ENCODE measurements at regions not wholly inside any gene's neighbourhood (a gene's known extent, or its start where the extent isn't known, plus 50 kb on each side); places are given as distances from the start of the nearest gene placed in this dataset.
"Not testable (repeated sequence)": the region's sequence is repeated elsewhere in the genome, so short reads cannot be mapped to it uniquely, and the experiment has no call there.

DNA sequence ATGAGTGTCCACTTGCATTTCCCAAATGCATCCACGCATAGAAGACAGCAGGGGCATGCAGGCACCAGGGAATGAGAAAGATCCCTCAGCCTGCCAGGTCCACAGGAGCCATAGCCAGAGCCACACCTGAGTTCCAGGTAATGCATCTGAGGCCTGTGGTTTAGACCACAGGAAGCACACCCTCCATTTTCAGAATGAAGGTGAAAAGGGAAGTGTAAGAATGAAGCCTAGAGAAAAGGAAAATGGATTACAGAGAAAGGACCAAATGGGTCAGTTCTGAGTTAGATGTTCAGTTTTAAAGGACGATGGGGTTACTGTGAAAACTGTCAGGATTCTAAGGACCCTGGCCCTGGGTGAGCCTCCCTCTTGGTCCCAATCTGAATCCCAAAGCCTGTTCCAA is 1283.2 kb downstream of the TMEM121 start:
- no peak for DNase-seq (ENCODE audit: low read depth)
- Histone ChIP-seq H3K27me3 (ENCODE audit: control insufficient read depth, insufficient read depth, low read length) (no peaks in the 10 kb centered on the region), H3K4me3 (ENCODE audit: low read depth, low read length) (no peak overlapping the region), H3K36me3 (ENCODE audit: control insufficient read depth, insufficient read depth, low read length) (no peaks in the 10 kb centered on the region)
- TF ChIP-seq, protein P1, sequence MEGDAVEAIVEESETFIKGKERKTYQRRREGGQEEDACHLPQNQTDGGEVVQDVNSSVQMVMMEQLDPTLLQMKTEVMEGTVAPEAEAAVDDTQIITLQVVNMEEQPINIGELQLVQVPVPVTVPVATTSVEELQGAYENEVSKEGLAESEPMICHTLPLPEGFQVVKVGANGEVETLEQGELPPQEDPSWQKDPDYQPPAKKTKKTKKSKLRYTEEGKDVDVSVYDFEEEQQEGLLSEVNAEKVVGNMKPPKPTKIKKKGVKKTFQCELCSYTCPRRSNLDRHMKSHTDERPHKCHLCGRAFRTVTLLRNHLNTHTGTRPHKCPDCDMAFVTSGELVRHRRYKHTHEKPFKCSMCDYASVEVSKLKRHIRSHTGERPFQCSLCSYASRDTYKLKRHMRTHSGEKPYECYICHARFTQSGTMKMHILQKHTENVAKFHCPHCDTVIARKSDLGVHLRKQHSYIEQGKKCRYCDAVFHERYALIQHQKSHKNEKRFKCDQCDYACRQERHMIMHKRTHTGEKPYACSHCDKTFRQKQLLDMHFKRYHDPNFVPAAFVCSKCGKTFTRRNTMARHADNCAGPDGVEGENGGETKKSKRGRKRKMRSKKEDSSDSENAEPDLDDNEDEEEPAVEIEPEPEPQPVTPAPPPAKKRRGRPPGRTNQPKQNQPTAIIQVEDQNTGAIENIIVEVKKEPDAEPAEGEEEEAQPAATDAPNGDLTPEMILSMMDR (IDR thresholded peaks at IDR 0.05; ENCODE audit: insufficient read depth, low read length, poor library complexity, severe bottlenecking): no peak

DNA sequence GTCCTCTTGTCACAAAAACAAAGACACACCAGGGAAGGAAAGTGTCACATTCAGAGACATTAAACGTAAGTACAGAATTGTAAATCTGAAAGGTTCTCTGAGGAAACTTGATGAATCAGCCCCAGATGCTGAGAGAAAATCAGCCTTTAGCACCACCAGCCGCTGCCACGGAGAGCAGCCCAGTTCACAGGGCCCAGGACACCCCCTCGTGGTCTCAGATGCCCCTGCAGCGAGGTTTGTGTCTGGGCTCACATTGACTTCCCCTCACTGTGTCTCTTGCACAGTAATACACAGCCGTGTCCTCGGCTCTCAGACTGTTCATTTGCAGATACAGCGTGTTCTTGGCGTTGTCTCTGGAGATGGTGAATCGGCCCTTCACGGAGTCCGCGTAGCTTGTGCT is 1283.8 kb downstream of the TMEM121 start:
- DNase-seq (ENCODE audit: low read depth); H3K36me3 ChIP-seq (ENCODE audit: control insufficient read depth, insufficient read depth, low read length); H3K27me3 ChIP-seq (ENCODE audit: control insufficient read depth, insufficient read depth, low read length); H3K4me3 ChIP-seq (ENCODE audit: low read depth, low read length): not testable (repeated sequence)

DNA sequence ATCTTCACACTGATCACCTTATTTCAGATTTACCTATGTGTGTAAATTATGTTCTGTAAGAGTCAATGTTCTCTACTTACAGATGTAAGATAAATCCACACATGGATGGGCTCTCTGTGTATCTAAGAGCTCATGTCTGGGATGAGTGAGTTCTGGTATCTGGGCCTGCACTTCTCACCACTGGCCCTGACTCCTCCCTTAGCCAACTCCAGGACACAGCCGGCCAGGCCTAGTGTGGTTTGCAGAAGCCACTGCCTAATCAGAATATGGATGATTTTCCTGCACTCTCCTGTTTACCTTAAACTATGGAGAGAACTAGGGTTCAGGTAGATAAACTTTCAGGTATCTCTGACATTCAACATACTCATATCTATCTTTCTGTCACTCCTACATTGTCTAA is 1284.8 kb downstream of the TMEM121 start:
- TF ChIP-seq, protein P1 (IDR thresholded peaks at IDR 0.05; ENCODE audit: insufficient read depth, low read length, poor library complexity, severe bottlenecking): no peak
- Histone ChIP-seq H3K4me3 (ENCODE audit: low read depth, low read length) (no peak overlapping the region), H3K27me3 (ENCODE audit: control insufficient read depth, insufficient read depth, low read length) (no peaks in the 10 kb centered on the region), H3K36me3 (ENCODE audit: control insufficient read depth, insufficient read depth, low read length) (no peaks in the 10 kb centered on the region)
- DNase-seq (ENCODE audit: low read depth): no peak

DNA sequence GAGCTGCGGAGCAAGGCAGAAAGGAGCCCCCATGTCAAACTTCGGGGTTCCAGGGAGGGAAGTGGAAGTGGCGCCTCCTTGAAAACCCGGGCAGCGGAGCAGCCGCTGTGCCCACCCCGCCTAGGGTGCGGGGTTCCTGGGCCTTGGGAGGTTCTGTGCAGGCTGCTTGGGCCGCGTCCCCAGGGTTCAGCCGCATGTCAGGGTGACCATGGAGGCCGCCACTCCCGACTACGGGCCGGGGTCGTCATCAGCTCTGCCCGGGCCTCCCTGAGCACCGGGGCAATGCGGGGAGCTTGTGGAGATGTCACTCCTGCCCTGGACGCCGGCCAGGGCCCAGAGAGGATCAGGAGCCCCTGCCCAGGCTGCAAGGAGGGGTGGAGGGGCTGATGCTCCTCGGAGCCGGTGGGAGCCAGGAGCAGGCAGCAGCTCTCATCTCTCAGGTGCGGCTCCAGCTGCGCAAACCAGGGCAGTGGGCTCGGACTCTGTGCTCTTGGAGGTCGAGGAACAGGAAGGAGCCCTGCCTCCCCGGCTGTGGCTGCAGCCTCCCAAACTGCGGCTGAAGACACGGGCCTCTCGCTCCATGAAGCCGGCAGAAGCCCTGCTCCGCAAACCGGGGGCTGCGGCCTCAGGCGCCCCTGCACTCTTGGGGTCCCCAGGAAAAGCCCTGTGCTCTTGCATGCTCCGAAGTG is 1286.5 kb downstream of the TMEM121 start:
- Histone ChIP-seq H3K36me3 (ENCODE audit: control insufficient read depth, insufficient read depth, low read length) (no peaks in the 10 kb centered on the region), H3K4me3 (ENCODE audit: low read depth, low read length) (no peak overlapping the region), H3K27me3 (ENCODE audit: control insufficient read depth, insufficient read depth, low read length) (no peaks in the 10 kb centered on the region)
- TF ChIP-seq, protein P1 (IDR thresholded peaks at IDR 0.05; ENCODE audit: insufficient read depth, low read length, poor library complexity, severe bottlenecking): no peak
- no peak for DNase-seq (ENCODE audit: low read depth)

DNA sequence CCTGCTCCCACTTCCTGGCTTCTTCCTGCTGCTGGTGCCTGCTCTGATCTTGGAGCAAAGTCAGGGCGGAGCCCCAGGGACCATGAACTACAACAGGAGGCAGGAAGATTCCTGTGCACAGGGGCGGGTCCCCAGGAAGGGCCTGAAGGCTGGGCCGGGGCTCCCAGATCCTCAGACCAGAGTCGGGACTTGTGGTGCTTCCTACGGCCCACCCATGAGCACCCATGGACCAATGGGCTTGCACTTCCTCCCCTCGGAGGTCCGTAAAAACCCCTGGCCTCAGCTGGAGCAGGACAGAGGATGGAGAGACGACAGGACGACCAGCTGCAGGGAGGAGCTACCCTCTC is 1287.1 kb downstream of the TMEM121 start:
- Histone ChIP-seq H3K4me3 (ENCODE audit: low read depth, low read length) (no peak overlapping the region), H3K27me3 (ENCODE audit: control insufficient read depth, insufficient read depth, low read length) (no peaks in the 10 kb centered on the region), H3K36me3 (ENCODE audit: control insufficient read depth, insufficient read depth, low read length) (no peaks in the 10 kb centered on the region)
- TF ChIP-seq, protein P1 (IDR thresholded peaks at IDR 0.05; ENCODE audit: insufficient read depth, low read length, poor library complexity, severe bottlenecking): no peak
- DNase-seq (ENCODE audit: low read depth): no peak

DNA sequence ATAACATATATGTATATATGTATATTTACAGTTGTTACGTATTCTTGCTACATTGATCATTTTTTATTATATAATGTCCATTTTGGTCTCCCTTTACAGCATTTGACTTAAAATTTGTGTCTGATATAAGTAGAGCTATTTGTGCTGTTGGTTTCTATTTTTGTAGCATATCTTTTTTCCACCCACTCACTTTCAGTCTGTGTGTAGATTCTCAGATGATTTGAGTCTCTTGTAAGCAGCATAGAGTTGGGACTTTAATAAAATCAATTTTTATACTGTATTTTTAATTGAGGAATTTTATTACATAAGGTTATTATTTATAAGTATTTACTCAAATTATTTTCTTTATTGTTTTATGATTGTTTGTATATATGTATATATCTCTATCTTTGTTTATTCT is 1293.7 kb downstream of the TMEM121 start:
- DNase-seq (ENCODE audit: low read depth): no peak
- H3K4me3 ChIP-seq (ENCODE audit: low read depth, low read length): no peak overlapping the region
- H3K27me3 ChIP-seq (ENCODE audit: control insufficient read depth, insufficient read depth, low read length): no peaks in the 10 kb centered on the region
- TF ChIP-seq, protein P1 (IDR thresholded peaks at IDR 0.05; ENCODE audit: insufficient read depth, low read length, poor library complexity, severe bottlenecking): no peak
- no peaks in the 10 kb centered on the region for H3K36me3 ChIP-seq (ENCODE audit: control insufficient read depth, insufficient read depth, low read length)
